ENCODE measurements at regions not wholly inside any gene's neighbourhood (a gene's known extent, or its start where the extent isn't known, plus 50 kb on each side); places are given as distances from the start of the nearest gene placed in this dataset.

DNA sequence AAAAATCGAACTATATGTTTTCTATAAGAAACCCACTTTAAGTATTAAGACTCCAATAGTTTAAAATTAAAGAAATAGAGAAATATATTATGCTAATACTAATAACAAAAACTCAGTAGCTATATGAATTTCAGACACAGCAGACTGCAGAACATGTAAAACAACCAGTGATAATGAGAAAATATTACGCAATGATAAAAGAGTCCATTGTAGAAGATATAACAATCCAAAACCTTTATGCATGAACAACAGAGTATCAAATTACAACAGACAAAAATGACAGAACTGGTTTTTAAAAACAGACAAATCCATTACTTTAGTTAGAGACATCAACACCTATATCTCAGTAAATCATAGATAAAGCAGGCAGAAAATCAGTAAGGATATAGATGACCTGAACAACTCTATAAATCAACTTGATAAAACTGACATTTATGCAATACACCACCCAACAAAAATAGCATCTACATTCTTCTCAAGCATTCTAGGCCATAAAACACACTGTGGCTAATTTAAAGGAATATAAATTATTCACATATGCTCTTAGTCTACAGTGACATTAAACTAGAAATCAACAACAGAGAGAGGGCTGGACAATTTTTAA is 669.5 kb upstream of the GHITM start:
- no peak overlapping the region for H3K4me3 Mint-ChIP-seq (ENCODE audit: unreplicated experiment)

DNA sequence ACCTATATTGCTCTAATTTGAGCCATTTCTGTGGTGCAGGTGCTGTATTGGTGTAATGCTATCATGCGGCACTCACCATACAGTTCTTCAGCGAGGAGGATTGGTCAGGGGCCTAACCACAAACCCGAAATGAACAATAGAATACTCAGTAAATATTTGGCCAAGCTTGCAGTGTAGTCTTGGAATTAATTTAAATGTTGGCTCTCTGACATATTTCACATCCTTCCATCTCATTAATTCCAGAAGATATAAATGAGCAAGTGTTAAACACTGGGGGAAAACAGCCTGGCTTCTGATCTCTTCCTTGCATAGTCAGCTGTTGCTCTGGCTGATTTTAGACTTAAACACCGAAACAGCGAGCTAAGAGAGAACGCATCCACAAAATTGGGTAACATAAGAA is 663.1 kb upstream of the GHITM start:
- no peak overlapping the region for H3K27ac Mint-ChIP-seq (ENCODE audit: unreplicated experiment)
- peaks cover 8% of the 10 kb centered on the region for H3K9me3 Mint-ChIP-seq (ENCODE audit: low read depth)
- no peak overlapping the region for H3K4me3 Mint-ChIP-seq (ENCODE audit: unreplicated experiment)
- no peaks in the 10 kb centered on the region for H3K36me3 Mint-ChIP-seq (ENCODE audit: low read depth)
- DNase-seq (ENCODE audit: low spot score): no peak
- H3K27me3 Mint-ChIP-seq (ENCODE audit: low read depth): no peaks in the 10 kb centered on the region
- TF ChIP-seq, protein P1, sequence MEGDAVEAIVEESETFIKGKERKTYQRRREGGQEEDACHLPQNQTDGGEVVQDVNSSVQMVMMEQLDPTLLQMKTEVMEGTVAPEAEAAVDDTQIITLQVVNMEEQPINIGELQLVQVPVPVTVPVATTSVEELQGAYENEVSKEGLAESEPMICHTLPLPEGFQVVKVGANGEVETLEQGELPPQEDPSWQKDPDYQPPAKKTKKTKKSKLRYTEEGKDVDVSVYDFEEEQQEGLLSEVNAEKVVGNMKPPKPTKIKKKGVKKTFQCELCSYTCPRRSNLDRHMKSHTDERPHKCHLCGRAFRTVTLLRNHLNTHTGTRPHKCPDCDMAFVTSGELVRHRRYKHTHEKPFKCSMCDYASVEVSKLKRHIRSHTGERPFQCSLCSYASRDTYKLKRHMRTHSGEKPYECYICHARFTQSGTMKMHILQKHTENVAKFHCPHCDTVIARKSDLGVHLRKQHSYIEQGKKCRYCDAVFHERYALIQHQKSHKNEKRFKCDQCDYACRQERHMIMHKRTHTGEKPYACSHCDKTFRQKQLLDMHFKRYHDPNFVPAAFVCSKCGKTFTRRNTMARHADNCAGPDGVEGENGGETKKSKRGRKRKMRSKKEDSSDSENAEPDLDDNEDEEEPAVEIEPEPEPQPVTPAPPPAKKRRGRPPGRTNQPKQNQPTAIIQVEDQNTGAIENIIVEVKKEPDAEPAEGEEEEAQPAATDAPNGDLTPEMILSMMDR (IDR thresholded peaks at IDR 0.05): no peak
- H3K4me1 Mint-ChIP-seq (ENCODE audit: low read depth): no peaks in the 10 kb centered on the region

More for the DNA sequence above, 669.5 kb upstream of the GHITM start:
- Mint-ChIP-seq H3K4me1 (ENCODE audit: low read depth) (no peaks in the 10 kb centered on the region), H3K36me3 (ENCODE audit: low read depth) (peaks cover 2% of the 10 kb centered on the region), H3K9me3 (ENCODE audit: low read depth) (peaks cover 19% of the 10 kb centered on the region), H3K27ac (ENCODE audit: unreplicated experiment) (no peak overlapping the region), H3K27me3 (ENCODE audit: low read depth) (no peaks in the 10 kb centered on the region)
- TF ChIP-seq, protein P1 (IDR thresholded peaks at IDR 0.05): no peak
- DNase-seq (ENCODE audit: low spot score): no peak

DNA sequence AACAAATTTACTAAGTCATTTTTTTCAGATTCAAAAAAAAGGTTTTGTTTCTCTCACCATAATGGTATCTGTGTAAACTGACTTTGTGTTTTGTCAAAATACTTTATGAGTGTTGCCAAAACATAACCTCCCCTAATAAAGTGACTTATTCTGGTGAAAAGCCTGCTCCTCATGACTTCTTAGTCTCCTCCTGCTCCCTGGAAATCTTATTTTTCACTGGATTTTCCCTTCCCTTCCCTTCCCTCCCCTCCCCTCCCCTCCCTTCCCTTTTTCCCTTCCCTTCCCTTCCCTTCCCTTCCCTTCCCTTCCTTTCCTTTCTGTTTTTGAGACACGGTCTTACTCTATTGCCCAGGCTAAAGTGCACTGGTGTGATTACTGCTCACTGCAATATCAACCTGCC is 650.1 kb upstream of the GHITM start:
- Mint-ChIP-seq H3K36me3 (ENCODE audit: low read depth) (no peaks in the 10 kb centered on the region), H3K4me1 (ENCODE audit: low read depth) (no peaks in the 10 kb centered on the region), H3K27ac (ENCODE audit: unreplicated experiment) (no peak overlapping the region), H3K27me3 (ENCODE audit: low read depth) (no peaks in the 10 kb centered on the region), H3K9me3 (ENCODE audit: low read depth) (peaks cover 1% of the 10 kb centered on the region), H3K4me3 (ENCODE audit: unreplicated experiment) (no peak overlapping the region)
- DNase-seq (ENCODE audit: low spot score): no peak
- TF ChIP-seq, protein P1 (IDR thresholded peaks at IDR 0.05): no peak

DNA sequence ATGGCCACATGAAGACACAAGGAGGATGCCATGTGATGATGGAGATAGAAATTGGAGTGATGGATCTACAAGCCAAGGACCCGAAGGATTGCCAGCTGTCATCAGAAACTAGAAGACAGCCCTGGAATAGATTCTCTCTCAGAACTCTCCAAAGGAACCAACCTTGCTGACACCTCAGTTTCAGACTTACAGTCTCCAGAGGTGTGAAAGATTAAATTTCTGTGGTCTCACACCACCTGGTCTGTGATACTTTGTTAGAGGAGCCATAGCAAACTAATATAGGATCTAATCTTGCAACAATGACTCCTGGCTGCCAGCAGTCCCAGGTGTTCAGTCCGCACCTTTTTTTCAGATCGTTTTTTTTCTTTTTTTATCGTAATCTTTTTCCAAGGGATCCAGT is 647.3 kb upstream of the GHITM start:
- H3K27ac Mint-ChIP-seq (ENCODE audit: unreplicated experiment): no peak overlapping the region
- TF ChIP-seq, protein P1 (IDR thresholded peaks at IDR 0.05): no peak
- H3K4me3 Mint-ChIP-seq (ENCODE audit: unreplicated experiment): no peak overlapping the region
- no peaks in the 10 kb centered on the region for H3K4me1 Mint-ChIP-seq (ENCODE audit: low read depth)
- H3K27me3 Mint-ChIP-seq (ENCODE audit: low read depth): no peaks in the 10 kb centered on the region
- H3K36me3 Mint-ChIP-seq (ENCODE audit: low read depth): no peaks in the 10 kb centered on the region
- no peak for DNase-seq (ENCODE audit: low spot score)
- no peaks in the 10 kb centered on the region for H3K9me3 Mint-ChIP-seq (ENCODE audit: low read depth)

DNA sequence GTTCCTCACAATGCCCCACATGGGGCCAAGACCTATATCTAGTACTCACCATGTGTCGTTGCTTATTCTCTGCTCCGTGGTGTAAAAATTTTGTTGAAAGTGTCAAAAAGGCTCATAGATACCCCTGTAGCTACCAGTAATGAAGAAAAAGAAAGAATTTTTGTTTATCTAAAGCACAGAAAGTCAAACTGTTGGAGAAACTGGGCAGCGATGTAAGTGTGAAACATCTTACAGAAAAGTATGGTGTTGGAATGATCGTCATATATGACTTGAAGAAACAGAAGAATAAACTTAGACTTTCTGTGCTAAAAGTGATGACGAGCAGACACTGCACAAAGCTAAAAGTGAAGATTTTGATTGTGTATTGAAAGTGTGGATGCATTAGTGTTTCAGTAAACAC is 626.6 kb upstream of the GHITM start:
- H3K36me3 Mint-ChIP-seq (ENCODE audit: low read depth): peaks cover 1% of the 10 kb centered on the region
- no peak for DNase-seq (ENCODE audit: low spot score)
- no peaks in the 10 kb centered on the region for H3K4me1 Mint-ChIP-seq (ENCODE audit: low read depth)

More for the DNA sequence above, 626.6 kb upstream of the GHITM start:
- Mint-ChIP-seq H3K9me3 (ENCODE audit: low read depth) (peaks cover 5% of the 10 kb centered on the region), H3K27ac (ENCODE audit: unreplicated experiment) (no peak overlapping the region), H3K4me3 (ENCODE audit: unreplicated experiment) (no peak overlapping the region), H3K27me3 (ENCODE audit: low read depth) (no peaks in the 10 kb centered on the region)
- TF ChIP-seq, protein P1 (IDR thresholded peaks at IDR 0.05): no peak
